HUES64 (cell line): ENCODE measurements at regions not wholly inside any gene's neighbourhood (a gene's known extent, or its start where the extent isn't known, plus 50 kb on each side); places are given as distances from the start of the nearest gene placed in this dataset.
"Not testable (repeated sequence)": the region's sequence is repeated elsewhere in the genome, so short reads cannot be mapped to it uniquely, and the experiment has no call there.

ENCODE experiments used
- H3K27ac ChIP-seq: 2 replicates; pipeline ENCODE4 v1.7.0; 2013; ENCODE audit warnings: low read depth, low read length, inconsistent platforms
- H3K27me3 ChIP-seq: 2 replicates; pipeline ENCODE4 v1.6.1; 2013; ENCODE audit warnings: mild to moderate bottlenecking, low read length; ENCODE audit not compliant: insufficient read depth
- H3K36me3 ChIP-seq: 2 replicates; pipeline ENCODE4 v1.6.1; 2013; ENCODE audit warnings: mild to moderate bottlenecking, low read length; ENCODE audit not compliant: insufficient read depth
- H3K4me1 ChIP-seq: 2 replicates; pipeline ENCODE4 v1.6.1; 2013; ENCODE audit warnings: mild to moderate bottlenecking, low read length, moderate library complexity; ENCODE audit not compliant: insufficient read depth
- H3K4me3 ChIP-seq: 2 replicates; pipeline ENCODE4 v1.5.1; 2013; ENCODE audit warnings: mild to moderate bottlenecking, low read length, moderate library complexity
- H3K9ac ChIP-seq: 2 replicates; pipeline ENCODE4 v1.6.1; 2013; ENCODE audit warnings: mild to moderate bottlenecking, low read depth, low read length
- H3K9me3 ChIP-seq: 2 replicates; pipeline ENCODE4 v1.6.1; 2013; ENCODE audit warnings: low read depth, low read length; ENCODE audit not compliant: insufficient read depth
- WGBS: fragments of 150-250, 120-280 bp; methylation state at CpG from one replicate; pipeline ENCODE4 v1.1.7; 2013; ENCODE audit warnings: missing lambda C conversion rate; 5-methylcytosine and 5-hydroxymethylcytosine counted together

DNA sequence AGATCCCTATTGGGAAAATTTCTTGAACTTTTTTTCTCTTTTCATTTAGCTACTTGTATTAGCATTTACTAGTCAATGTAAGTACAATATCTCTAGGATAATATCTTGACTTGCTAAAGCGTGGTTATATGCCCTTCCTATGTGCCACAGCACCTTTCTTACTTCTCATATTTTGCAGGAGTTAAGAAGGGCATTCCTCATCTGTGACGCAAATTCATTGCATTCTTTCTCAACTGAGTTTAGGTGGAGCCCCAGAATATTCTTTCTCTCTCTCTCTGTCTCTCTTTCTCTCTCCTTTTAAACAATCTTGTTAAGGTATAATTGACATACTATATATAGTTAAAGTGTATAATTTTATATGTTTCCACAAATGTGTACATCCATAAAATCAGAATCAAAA lies 266.1 kb downstream of the RAB38 start:
- H3K4me1 ChIP-seq: no peaks in the 10 kb centered on the region; the same call in 1 of the 2 replicates
- no peak overlapping the region for H3K9ac ChIP-seq
- H3K4me3 ChIP-seq: no peak overlapping the region
- H3K9me3 ChIP-seq: no peaks in the 10 kb centered on the region
- H3K36me3 ChIP-seq: no peaks in the 10 kb centered on the region
- H3K27ac ChIP-seq: no peak overlapping the region
- WGBS: 87% methylated on average over 2 of the region's 2 CpGs
- no peaks in the 10 kb centered on the region for H3K27me3 ChIP-seq

- H3K9ac ChIP-seq: no peak overlapping the region
Measured at GRCh38 chr11:87908086-87908485, 267.2 kb downstream of the RAB38 start.

DNA sequence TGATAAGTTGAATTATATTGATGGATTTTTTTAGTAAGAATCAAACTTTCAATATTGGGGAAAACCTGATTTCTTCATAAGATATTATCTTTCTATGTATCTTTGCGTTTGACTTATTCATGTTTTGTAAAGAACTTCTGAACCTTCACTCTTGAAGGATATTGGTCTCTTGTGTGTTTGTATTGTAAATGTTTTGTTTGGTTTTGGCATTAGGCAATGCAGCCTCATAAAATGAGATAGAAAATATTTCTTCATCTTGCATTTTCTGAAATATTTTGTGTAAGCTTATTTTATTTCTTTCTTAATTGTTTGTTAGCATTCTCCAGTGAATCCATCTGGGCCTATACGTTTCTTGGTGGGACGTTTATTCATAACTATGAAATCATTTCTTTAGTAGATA lies 271.9 kb downstream of the RAB38 start:
- WGBS: 100% methylated on average over 1 of the region's 3 CpGs
- H3K9ac ChIP-seq: no peak overlapping the region
- H3K4me1 ChIP-seq: no peaks in the 10 kb centered on the region; the same call in 1 of the 2 replicates
- no peak overlapping the region for H3K27ac ChIP-seq
- H3K36me3 ChIP-seq: no peaks in the 10 kb centered on the region
- no peak overlapping the region for H3K4me3 ChIP-seq
- H3K27me3 ChIP-seq: no peaks in the 10 kb centered on the region
- H3K9me3 ChIP-seq: no peaks in the 10 kb centered on the region

More at GRCh38 chr11:87908086-87908485, 267.2 kb downstream of the RAB38 start:
- H3K4me1 ChIP-seq: no peaks in the 10 kb centered on the region; the same call in 1 of the 2 replicates
- no peak overlapping the region for H3K27ac ChIP-seq
- WGBS: 94% methylated on average over 1 of the region's 1 CpG
- no peaks in the 10 kb centered on the region for H3K27me3 ChIP-seq
- H3K4me3 ChIP-seq: no peak overlapping the region
- H3K36me3 ChIP-seq: no peaks in the 10 kb centered on the region
- no peaks in the 10 kb centered on the region for H3K9me3 ChIP-seq

GRCh38 chr11:87901341-87901740 lies 273.9 kb downstream of the RAB38 start:
- Histone ChIP-seq H3K9me3 (no peaks in the 10 kb centered on the region), H3K4me1 (no peaks in the 10 kb centered on the region; the same call in 1 of the 2 replicates), H3K27ac (no peak overlapping the region), H3K27me3 (no peaks in the 10 kb centered on the region), H3K4me3 (no peak overlapping the region), H3K9ac (no peak overlapping the region), H3K36me3 (no peaks in the 10 kb centered on the region)
- 95% methylated on average over 3 of the region's 3 CpGs for WGBS

DNA sequence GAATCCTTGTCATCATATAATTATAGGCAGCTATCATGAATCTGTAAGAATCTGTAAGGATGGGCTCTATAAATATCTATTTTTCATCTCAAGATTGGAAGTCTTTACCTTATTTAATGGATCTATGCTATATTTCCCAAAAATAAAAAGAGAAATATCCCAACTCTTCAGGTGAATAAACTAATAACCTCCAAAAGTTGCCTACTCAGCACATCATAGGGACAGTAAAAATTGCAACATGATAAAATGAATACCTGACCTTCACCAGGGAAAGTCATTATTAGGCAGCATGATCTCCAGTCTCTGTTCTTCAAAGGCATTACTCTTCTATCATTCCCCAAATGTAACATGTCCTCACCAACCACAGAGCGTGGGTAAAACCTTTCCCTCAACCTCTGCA lies 277.3 kb downstream of the RAB38 start:
- Histone ChIP-seq H3K4me3 (no peak overlapping the region), H3K27ac (no peak overlapping the region), H3K9me3 (no peaks in the 10 kb centered on the region), H3K4me1 (no peaks in the 10 kb centered on the region), H3K27me3 (no peaks in the 10 kb centered on the region), H3K36me3 (no peaks in the 10 kb centered on the region), H3K9ac (no peak overlapping the region)
- WGBS: 93% methylated on average over 1 of the region's 1 CpG

DNA sequence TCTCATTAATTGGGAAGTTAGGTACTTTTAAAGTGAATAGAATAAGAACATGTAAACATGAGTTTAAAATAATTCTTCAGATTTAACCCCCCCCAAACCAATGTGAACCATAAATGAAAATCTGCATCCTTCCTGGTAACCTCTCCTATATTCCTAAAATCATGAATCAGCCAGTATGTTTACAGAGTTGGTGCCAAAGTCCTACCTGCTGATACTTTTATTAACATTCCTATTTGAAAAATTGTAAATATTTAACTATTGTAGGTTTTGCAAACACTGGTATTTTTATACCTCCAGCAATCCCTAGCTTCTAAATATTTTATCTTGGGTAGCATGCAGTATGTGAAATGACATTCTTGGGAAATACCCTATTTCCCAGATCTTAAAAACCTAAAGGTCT lies 278.2 kb downstream of the RAB38 start:
- H3K9ac ChIP-seq: no peak overlapping the region
- H3K36me3 ChIP-seq: no peaks in the 10 kb centered on the region
- no peaks in the 10 kb centered on the region for H3K9me3 ChIP-seq
- no peaks in the 10 kb centered on the region for H3K4me1 ChIP-seq
- no peaks in the 10 kb centered on the region for H3K27me3 ChIP-seq
- no peak overlapping the region for H3K4me3 ChIP-seq
- no peak overlapping the region for H3K27ac ChIP-seq

DNA sequence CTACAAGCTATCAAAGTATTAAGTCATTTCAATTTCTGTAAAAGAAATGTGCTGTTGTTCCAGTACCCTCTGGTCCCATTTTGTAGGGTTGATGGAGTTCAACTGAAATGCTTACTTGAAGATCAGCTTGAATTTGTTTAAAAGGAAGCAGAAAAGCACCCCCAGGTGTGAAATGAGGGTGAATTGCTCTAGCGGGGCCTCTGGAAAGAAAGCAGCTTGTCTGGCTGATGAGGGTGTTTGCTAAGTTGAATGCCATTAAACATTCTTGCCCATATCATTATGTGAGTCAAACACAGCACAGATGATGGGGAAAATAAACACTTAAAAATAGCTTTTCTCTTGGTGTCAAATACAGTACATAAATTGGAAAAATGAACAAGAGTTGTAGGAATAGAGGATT lies 280.3 kb downstream of the RAB38 start:
- 82% methylated on average over 1 of the region's 1 CpG for WGBS
- Histone ChIP-seq H3K9me3 (no peaks in the 10 kb centered on the region), H3K27ac (no peak overlapping the region), H3K4me1 (no peaks in the 10 kb centered on the region), H3K36me3 (no peaks in the 10 kb centered on the region), H3K9ac (no peak overlapping the region), H3K4me3 (no peak overlapping the region), H3K27me3 (no peaks in the 10 kb centered on the region)

- Histone ChIP-seq H3K36me3 (no peaks in the 10 kb centered on the region), H3K27ac (no peak overlapping the region), H3K9me3 (no peaks in the 10 kb centered on the region), H3K4me1 (no peaks in the 10 kb centered on the region), H3K4me3 (no peak overlapping the region), H3K27me3 (no peaks in the 10 kb centered on the region), H3K9ac (no peak overlapping the region)
- WGBS: 91% methylated on average over 1 of the region's 1 CpG
Measured at GRCh38 chr11:87892291-87892690, 283.0 kb downstream of the RAB38 start.

- Histone ChIP-seq H3K9ac (no peak overlapping the region), H3K9me3 (no peaks in the 10 kb centered on the region), H3K27me3 (no peaks in the 10 kb centered on the region), H3K27ac (no peak overlapping the region), H3K4me1 (no peaks in the 10 kb centered on the region), H3K4me3 (no peak overlapping the region), H3K36me3 (no peaks in the 10 kb centered on the region)
Measured at GRCh38 chr11:87889126-87889525, 286.1 kb downstream of the RAB38 start.

GRCh38 chr11:87885084-87885483 lies 290.2 kb downstream of the RAB38 start:
- not testable (repeated sequence) for H3K27ac ChIP-seq, H3K9ac ChIP-seq, H3K4me3 ChIP-seq, H3K9me3 ChIP-seq, H3K27me3 ChIP-seq, H3K36me3 ChIP-seq, H3K4me1 ChIP-seq
- no CpG with 5 or more reads among the region's 1 CpG for WGBS

DNA sequence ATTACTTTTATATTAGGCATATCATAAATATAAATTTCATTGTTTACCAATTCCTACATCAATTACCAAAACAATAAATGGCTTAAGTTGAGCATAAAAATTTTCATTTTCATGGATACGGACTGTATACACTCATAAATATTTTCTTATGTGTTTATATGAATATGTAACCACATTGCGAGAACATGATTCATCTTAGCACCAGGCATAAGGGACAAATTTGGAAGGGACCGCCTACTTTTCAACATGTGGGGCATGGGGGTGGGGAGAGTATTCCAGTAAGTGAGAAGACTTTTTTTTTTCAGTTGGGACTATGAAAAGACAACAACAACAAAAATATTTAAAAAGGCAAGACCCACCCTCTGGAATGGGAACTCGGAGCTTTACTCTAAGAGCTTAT lies 296.1 kb downstream of the RAB38 start:
- Histone ChIP-seq H3K9ac (no peak overlapping the region), H3K36me3 (no peaks in the 10 kb centered on the region), H3K4me1 (0 out of 2 replicates have a peak, but pooled peaks cover 3% of the 10 kb centered on the region), H3K27ac (no peak overlapping the region), H3K4me3 (no peak overlapping the region), H3K9me3 (no peaks in the 10 kb centered on the region), H3K27me3 (no peaks in the 10 kb centered on the region)
- 80% methylated on average over 3 of the region's 4 CpGs for WGBS

DNA sequence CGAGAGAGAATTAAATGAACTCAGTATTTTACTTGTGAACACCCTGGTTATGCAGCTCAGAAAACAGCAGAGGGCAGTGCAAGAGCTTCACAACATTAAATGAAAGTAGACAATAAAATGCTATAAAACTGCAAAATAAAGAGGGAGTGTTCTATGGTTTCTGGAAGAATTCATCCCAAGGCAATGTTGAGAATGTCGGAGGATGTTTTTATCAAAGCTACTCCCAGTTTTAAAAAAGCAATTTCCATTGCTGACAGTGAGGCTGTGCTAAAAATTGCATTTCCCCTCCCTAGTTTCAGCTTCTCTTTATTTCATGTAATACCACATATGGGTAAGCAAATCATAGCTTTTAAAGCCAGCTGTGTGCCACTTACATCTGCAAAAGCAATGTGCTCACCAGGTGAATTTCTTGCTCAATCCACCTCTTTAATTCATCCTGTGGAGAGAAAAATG lies 296.8 kb downstream of the RAB38 start:
- Histone ChIP-seq H3K36me3 (no peaks in the 10 kb centered on the region), H3K9me3 (no peaks in the 10 kb centered on the region), H3K27me3 (no peaks in the 10 kb centered on the region), H3K4me3 (no peak overlapping the region), H3K9ac (no peak overlapping the region), H3K27ac (no peak overlapping the region), H3K4me1 (0 out of 2 replicates have a peak, but pooled peaks cover 3% of the 10 kb centered on the region)
- 87% methylated on average over 2 of the region's 2 CpGs for WGBS
